Retinal pigment epithelial cell (primary cell): ENCODE measurements at regions not wholly inside any gene's neighbourhood (a gene's known extent, or its start where the extent isn't known, plus 50 kb on each side); places are given as distances from the start of the nearest gene placed in this dataset.
"Not testable (repeated sequence)": the region's sequence is repeated elsewhere in the genome, so short reads cannot be mapped to it uniquely, and the experiment has no call there.

ENCODE experiments used
- DNase-seq: peaks from one replicate; pipeline ENCODE4 v3.0.0-alpha.2; 2010; ENCODE audit warnings: low read depth
- H3K4me3 ChIP-seq: 2 replicates; pipeline ENCODE4 v1.5.1; 2011; ENCODE audit warnings: mild to moderate bottlenecking, low read length, control low read depth, moderate library complexity
- TF ChIP-seq, protein P1 (sequence below): conservative IDR thresholded peaks from 2 replicates; pipeline ENCODE4 v1.5.1; 2011; ENCODE audit warnings: low read depth, low read length, control low read depth, inconsistent platforms

DNA sequence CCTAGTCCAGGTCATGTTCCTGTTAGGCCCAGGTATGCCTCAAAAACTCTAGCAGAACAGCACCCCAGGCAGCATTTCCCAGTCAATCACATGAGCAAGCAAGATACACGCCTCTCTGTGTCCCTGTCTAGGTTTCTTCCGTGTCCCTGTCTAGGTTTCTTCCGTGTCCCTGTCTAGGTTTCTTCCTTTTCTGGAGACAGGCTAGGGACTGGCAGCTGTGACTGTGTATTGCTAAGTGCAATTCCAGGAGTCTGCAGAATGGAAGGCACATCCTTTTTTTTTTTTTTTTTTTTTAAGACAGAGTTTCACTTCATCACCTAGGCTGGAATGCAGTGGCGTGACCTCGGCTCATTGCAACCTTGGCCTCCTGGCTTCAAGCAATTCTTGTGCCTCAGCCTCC lies 77.6 kb downstream of the SETD4 start:
- no peak overlapping the region for H3K4me3 ChIP-seq
- TF ChIP-seq, protein P1, sequence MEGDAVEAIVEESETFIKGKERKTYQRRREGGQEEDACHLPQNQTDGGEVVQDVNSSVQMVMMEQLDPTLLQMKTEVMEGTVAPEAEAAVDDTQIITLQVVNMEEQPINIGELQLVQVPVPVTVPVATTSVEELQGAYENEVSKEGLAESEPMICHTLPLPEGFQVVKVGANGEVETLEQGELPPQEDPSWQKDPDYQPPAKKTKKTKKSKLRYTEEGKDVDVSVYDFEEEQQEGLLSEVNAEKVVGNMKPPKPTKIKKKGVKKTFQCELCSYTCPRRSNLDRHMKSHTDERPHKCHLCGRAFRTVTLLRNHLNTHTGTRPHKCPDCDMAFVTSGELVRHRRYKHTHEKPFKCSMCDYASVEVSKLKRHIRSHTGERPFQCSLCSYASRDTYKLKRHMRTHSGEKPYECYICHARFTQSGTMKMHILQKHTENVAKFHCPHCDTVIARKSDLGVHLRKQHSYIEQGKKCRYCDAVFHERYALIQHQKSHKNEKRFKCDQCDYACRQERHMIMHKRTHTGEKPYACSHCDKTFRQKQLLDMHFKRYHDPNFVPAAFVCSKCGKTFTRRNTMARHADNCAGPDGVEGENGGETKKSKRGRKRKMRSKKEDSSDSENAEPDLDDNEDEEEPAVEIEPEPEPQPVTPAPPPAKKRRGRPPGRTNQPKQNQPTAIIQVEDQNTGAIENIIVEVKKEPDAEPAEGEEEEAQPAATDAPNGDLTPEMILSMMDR = no peak
- DNase-seq = no peak

DNA sequence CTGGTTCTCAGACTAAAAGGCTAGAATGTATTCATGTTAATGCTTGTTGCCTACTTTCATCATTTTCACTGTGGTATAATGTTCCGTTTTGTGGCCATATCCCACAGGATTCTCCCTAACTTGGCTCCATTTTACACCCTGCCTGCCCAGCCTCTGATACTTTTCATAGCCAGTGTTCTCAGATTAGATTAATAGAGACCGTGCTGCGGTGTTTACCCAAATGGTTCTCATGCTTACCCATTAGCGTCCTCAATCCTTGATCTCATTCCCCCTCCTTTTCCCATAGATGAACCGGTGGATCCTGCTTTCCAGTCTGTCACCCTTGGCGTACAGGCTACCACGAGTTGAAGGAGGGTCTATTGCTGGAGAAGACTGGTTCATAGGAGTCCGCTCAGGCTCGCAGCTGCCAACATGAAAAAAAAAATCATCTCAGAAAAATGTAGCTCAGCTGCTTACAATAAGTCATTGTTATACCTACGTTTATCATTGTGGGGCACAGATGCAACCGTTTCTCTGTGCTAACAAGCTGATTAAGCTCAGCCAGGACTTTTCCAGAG lies 78.7 kb downstream of the SETD4 start:
- TF ChIP-seq, protein P1 = no peak
- no peak for DNase-seq
- no peak overlapping the region for H3K4me3 ChIP-seq

DNA sequence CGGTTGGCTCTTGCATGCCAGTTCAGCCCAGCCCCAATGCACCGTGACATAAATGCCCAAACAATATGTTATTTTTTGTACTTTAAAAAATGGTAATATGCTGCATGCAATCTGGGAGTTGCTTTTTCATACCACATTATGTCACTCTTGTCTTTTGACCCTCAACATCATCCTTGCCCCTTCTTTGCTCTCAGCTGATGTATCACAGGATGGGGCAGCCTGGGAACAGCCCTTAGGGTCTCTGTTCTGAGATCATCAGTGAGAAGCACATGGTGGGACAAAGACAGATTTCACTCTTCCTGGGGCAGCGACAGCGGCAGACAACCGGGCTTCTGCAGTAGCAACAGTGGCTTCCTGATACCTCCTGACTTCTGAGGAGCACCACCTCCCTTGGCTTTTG lies 79.5 kb downstream of the SETD4 start:
- TF ChIP-seq, protein P1 = no peak
- DNase-seq = no peak
- no peak overlapping the region for H3K4me3 ChIP-seq

DNA sequence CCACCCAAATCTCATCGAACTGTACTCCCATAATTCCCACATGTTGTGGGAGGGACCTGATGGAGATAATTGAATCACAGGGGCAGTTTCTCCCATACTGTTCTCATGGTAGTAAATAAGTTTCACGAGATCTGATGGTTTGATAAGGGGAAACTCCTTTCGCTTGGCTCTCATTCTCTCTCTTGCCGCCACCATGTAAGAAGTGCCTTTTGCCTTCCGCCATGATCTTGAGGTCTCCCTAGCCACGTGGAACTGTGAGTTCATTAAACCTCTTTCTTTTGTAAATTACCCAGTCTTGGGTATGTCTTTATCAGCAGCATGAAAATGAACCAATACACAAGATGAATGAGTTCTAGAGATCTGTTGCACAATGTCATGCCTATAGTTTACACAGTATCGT lies 82.5 kb downstream of the SETD4 start:
- not testable (repeated sequence) for DNase-seq, H3K4me3 ChIP-seq

DNA sequence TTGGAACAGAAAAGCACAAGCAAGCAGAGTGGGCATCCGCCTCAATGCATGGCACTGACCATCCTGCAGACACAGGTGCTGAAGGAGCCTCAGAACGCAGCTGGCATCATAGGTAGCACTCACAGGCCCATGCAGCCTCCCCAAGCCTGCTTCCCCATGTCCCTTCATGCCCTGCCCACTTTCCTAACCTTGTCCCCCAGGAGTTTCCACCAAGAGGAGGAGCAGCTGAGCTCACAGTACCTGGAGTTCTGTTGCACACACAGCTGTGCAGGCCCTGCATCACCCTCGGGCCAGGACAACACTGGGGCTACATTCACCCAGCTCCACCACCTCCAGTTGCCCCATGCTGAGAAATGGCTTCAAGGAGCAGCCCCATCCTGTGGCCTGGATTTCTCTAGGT lies 83.4 kb downstream of the SETD4 start:
- DNase-seq = no peak
- TF ChIP-seq, protein P1 = no peak
- no peak overlapping the region for H3K4me3 ChIP-seq

DNA sequence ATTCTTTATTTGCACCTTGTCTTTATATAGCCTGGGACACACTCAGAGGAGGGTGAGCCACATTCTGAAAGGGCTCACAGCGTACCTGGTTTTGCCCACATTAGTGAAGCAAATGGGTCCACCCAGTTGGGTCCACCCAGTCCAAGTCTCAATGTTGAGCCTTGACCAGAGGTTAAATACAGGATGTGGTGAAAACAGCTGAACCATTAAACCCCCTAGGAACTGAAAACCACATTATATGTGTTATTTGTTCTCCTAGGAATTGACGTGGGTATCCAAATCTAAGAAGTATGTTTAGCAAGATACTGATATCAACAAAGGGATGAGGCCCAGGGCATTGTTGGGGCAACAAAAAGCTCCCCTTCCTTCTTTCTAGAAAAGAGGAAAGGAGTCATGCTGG lies 83.8 kb downstream of the SETD4 start:
- DNase-seq = no peak
- H3K4me3 ChIP-seq = no peak overlapping the region
- TF ChIP-seq, protein P1 = no peak

DNA sequence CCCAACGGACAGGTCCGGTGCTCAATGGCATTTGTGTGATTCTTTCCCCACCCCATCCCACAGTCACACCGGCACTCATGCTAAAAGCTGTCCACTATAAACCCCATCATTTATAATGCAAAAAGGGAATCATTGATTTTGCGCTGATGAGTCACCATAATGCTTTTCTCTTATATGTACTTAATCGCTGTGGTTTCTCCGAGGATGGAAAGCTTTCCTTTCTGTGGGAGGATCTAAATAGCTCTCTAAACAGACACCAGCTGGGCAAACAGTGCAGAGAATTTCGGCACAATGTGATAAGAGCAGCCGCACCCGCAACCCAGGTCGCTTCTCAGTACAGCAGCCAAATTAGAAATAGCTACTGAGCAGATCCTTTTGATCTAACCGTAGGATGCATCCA lies 85.6 kb downstream of the SETD4 start:
- H3K4me3 ChIP-seq = no peak overlapping the region
- TF ChIP-seq, protein P1 = no peak
- no peak for DNase-seq

DNA sequence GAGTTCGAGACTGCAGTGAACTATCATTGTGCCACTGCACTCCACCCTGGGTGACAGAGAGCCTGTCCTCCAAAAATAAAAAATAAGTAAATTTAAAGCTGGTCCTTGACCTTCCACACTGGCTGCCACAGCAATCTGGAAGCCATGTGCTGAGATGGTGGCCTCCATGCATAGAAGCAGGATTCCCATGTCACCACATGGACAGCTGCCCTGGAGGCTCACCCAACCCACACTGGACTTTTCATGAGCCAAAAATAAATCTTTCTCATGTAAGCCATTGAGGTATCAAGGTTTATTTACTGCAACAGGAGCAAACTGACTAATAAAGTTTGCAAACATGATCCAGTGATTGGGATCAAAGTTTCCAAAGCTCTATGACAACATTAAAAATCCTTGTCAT lies 88.5 kb downstream of the SETD4 start:
- H3K4me3 ChIP-seq = no peak overlapping the region
- no peak for DNase-seq
- TF ChIP-seq, protein P1 = no peak
